Panc1 (cell line): ENCODE measurements at regions not wholly inside any gene's neighbourhood (a gene's known extent, or its start where the extent isn't known, plus 50 kb on each side); places are given as distances from the start of the nearest gene placed in this dataset.

Experiments
- ATAC-seq: fragments of 200-7000 bp; cut with Tn5 transposase; 2 replicates; pipeline ENCODE4 v1.9.1; 2020; ENCODE audit warnings: mild to moderate bottlenecking, moderate library complexity
- BruUV-seq: library from RNA; stranded (reverse); fragments of 400-500 nt; replicated peaks from 2 replicates; lab custom pipeline; 2021; lab: Mats Ljungman, UMichigan
- CTCF ChIA-PET: fragments of 300-600 bp; sonication (Branson Sonifier 250); formaldehyde crosslinking; loops from one replicate; lab custom pipeline; 2022; ENCODE audit warnings: antibody characterized with exemption; lab: Charles Lee
- POLR2A ChIA-PET: fragments of 300-600 bp; sonication (Branson Sonifier 250); formaldehyde crosslinking; loops from one replicate; lab custom pipeline; 2022; ENCODE audit warnings: antibody characterized with exemption; lab: Charles Lee
- DNase-seq: peaks from one replicate; pipeline ENCODE4 v3.0.0-alpha.2; 2010; ENCODE audit warnings: low read depth, low spot score
- H3K27ac ChIP-seq: 2 replicates; pipeline ENCODE4 v1.5.1; 2011; ENCODE audit warnings: mild to moderate bottlenecking, low read length, inconsistent platforms
- H3K27me3 ChIP-seq: fragments of 200-500 bp; sonication (Bioruptor generic); 2 replicates; pipeline ENCODE4 v1.6.0; 2014; ENCODE audit warnings: low read length, inconsistent platforms; ENCODE audit not compliant: control insufficient read depth, insufficient read depth
- H3K36me3 ChIP-seq: fragments of 200-500 bp; sonication (Bioruptor generic); 2 replicates; pipeline ENCODE4 v1.5.1; 2014; ENCODE audit warnings: inconsistent platforms, mild to moderate bottlenecking, low read length, moderate library complexity; ENCODE audit not compliant: control insufficient read depth, insufficient read depth
- H3K4me1 ChIP-seq: 2 replicates; pipeline ENCODE4 v1.5.1; 2011; ENCODE audit warnings: inconsistent platforms, mild to moderate bottlenecking, low read length, moderate library complexity; ENCODE audit not compliant: control insufficient read depth, insufficient read depth
- H3K4me3 ChIP-seq, 2 experiments: 2 replicates each; pipeline ENCODE4 v1.5.1; 2011 to 2012; ENCODE audit warnings: low read depth in 2 of 2, low read length in 2 of 2, mild to moderate bottlenecking in 2 of 2, inconsistent platforms in 1 of 2, moderate library complexity in 1 of 2
- H3K9me3 ChIP-seq: fragments of 200-500 bp; sonication (Bioruptor generic); 2 replicates; pipeline ENCODE4 v1.5.1; 2014; ENCODE audit warnings: low read depth, mild to moderate bottlenecking, inconsistent platforms, low read length, moderate library complexity; ENCODE audit not compliant: control insufficient read depth, insufficient read depth
- POLR2AphosphoS5 ChIP-seq: IDR thresholded peaks from 2 replicates; pipeline ENCODE4 v1.6.1; 2012; ENCODE audit warnings: mild to moderate bottlenecking, low read depth, low read length, moderate library complexity
- REST ChIP-seq, 2 experiments: IDR thresholded peaks; 2 replicates each; pipeline ENCODE4 v1.6.1; 2011 to 2012; ENCODE audit warnings: low read depth in 2 of 2, control low read depth in 1 of 2, low read length in 1 of 2, mild to moderate bottlenecking in 1 of 2, moderate library complexity in 1 of 2; ENCODE audit not compliant: insufficient read depth in 1 of 2
- SIN3A ChIP-seq: IDR thresholded peaks from 2 replicates; pipeline ENCODE4 v1.6.1; 2012; ENCODE audit warnings: low read depth, mild to moderate bottlenecking, low read length, moderate library complexity, borderline replicate concordance; ENCODE audit not compliant: insufficient read depth
- TCF7L2 ChIP-seq: IDR thresholded peaks from 2 replicates; pipeline ENCODE4 v1.6.1; 2011; ENCODE audit warnings: mild to moderate bottlenecking, low read depth, low read length, inconsistent platforms
- in situ Hi-C: cut with HindIII; loops from 2 replicates; pipeline ENCODE4 v1.10.0; 2016; ENCODE audit warnings: low sequenced_read_pairs, low pct_unique_long_range_greater_than_20kb
- intact Hi-C: fragments of 100-400 bp; cut with micrococcal nuclease; formaldehyde crosslinking; loops from one replicate; pipeline ENCODE4 v1.10.0; 2022; ENCODE audit not compliant: unreplicated experiment
- TF ChIP-seq, protein P1 (sequence below): fragments of 450-650 bp; IDR thresholded peaks from 2 replicates; pipeline ENCODE4 v1.5.1; 2017; ENCODE audit warnings: mild to moderate bottlenecking

- no TSS peak for BruUV-seq
- Histone ChIP-seq H3K4me1 (no peaks in the 10 kb centered on the region), H3K27me3 (no peaks in the 10 kb centered on the region), H3K4me3 (no peak overlapping the region), H3K36me3 (no peaks in the 10 kb centered on the region), H3K27ac (no peak overlapping the region), H3K9me3 (no peaks in the 10 kb centered on the region)
- POLR2A ChIA-PET, result interaction anchor here (0.6 kb wide), 1 partner anchor 150 kb away, joined by 4 read pairs; no protein-coding TSS in a partner anchor
- ATAC-seq (no peak), DNase-seq (no peak)
- CTCF ChIA-PET, result no interaction called here
- in situ Hi-C loops, result no loop called here
- intact Hi-C loops, result no loop called here
- TF ChIP-seq POLR2AphosphoS5 (no peak), TCF7L2 (no peak), REST (IDR thresholded peaks at IDR 0.05; ENCODE audit: insufficient read depth in 1 of 2, low read depth in 2 of 2, low read length in 1 of 2) (no peak), SIN3A (no peak)
- TF ChIP-seq, protein P1, sequence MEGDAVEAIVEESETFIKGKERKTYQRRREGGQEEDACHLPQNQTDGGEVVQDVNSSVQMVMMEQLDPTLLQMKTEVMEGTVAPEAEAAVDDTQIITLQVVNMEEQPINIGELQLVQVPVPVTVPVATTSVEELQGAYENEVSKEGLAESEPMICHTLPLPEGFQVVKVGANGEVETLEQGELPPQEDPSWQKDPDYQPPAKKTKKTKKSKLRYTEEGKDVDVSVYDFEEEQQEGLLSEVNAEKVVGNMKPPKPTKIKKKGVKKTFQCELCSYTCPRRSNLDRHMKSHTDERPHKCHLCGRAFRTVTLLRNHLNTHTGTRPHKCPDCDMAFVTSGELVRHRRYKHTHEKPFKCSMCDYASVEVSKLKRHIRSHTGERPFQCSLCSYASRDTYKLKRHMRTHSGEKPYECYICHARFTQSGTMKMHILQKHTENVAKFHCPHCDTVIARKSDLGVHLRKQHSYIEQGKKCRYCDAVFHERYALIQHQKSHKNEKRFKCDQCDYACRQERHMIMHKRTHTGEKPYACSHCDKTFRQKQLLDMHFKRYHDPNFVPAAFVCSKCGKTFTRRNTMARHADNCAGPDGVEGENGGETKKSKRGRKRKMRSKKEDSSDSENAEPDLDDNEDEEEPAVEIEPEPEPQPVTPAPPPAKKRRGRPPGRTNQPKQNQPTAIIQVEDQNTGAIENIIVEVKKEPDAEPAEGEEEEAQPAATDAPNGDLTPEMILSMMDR, result no peak
Measured at GRCh38 chr5:118033686-118034338, 954.5 kb downstream of the DTWD2 start.

DNA sequence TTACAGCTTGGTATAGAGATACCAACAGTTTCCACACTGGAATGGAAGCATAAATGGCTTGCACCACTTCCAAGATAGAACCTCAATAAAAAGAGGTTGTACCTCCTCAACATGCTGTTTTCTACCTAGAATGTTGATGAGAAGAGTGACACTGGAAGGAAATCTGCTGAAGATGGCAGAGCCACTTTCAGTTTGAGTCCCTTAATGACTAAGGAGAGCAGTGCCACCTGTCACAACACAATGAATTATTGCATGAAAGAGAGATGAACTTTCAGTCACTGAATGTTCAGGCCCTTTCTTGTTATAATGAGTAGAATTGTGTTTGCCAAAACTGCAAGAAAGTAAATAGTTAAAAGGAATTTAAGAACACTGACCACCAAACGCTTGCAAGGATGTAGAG lies 958.5 kb downstream of the DTWD2 start:
- ATAC-seq, result no peak
- POLR2A ChIA-PET, result no interaction called here
- Histone ChIP-seq H3K27me3 (no peaks in the 10 kb centered on the region), H3K36me3 (no peaks in the 10 kb centered on the region), H3K4me3 (no peak overlapping the region), H3K4me1 (no peaks in the 10 kb centered on the region), H3K27ac (no peak overlapping the region), H3K9me3 (no peaks in the 10 kb centered on the region)
- TF ChIP-seq REST (IDR thresholded peaks at IDR 0.05; ENCODE audit: insufficient read depth in 1 of 2, low read depth in 2 of 2, low read length in 1 of 2), result no peak
- no peak for TF ChIP-seq POLR2AphosphoS5
- no peak for TF ChIP-seq TCF7L2
- TF ChIP-seq SIN3A, result no peak
- TF ChIP-seq, protein P1, result no peak
- BruUV-seq, result no TSS peak
- DNase-seq, result no peak
- intact Hi-C loops, result no loop called here
- in situ Hi-C loops, result no loop called here
- CTCF ChIA-PET, result no interaction called here
